Adipocyte (in vitro differentiated cells): ENCODE measurements at regions not wholly inside any gene's neighbourhood (a gene's known extent, or its start where the extent isn't known, plus 50 kb on each side); places are given as distances from the start of the nearest gene placed in this dataset.
A peak's percentile ranks its signal among the peaks of the same experiment; 100 is the strongest.

Source experiments
- DNase-seq: peaks from one replicate; pipeline ENCODE4 v3.0.0-alpha.2; 2015; ENCODE audit warnings: low read depth
- H3K27me3 ChIP-seq: replicated peaks from 2 replicates; pipeline ENCODE4 v1.7.0; 2013; ENCODE audit warnings: mild to moderate bottlenecking, low read length, moderate library complexity; ENCODE audit not compliant: control insufficient read depth, insufficient read depth
- H3K36me3 ChIP-seq: 2 replicates; pipeline ENCODE4 v1.7.0; 2013; ENCODE audit warnings: low read length, mild to moderate bottlenecking, moderate library complexity; ENCODE audit not compliant: control insufficient read depth, insufficient read depth, severe bottlenecking
- H3K4me1 ChIP-seq: 2 replicates; pipeline ENCODE4 v1.7.0; 2013; ENCODE audit warnings: mild to moderate bottlenecking, low read length, moderate library complexity; ENCODE audit not compliant: control insufficient read depth, insufficient read depth
- H3K4me3 ChIP-seq: 2 replicates; pipeline ENCODE4 v1.7.0; 2013; ENCODE audit warnings: mild to moderate bottlenecking, low read length, moderate library complexity
- H3K9ac ChIP-seq: 2 replicates; pipeline ENCODE4 v1.7.0; 2013; ENCODE audit warnings: mild to moderate bottlenecking, low read length, moderate library complexity
- H3K9me3 ChIP-seq: 2 replicates; pipeline ENCODE4 v1.7.0; 2013; ENCODE audit warnings: mild to moderate bottlenecking, low read length, moderate library complexity; ENCODE audit not compliant: control insufficient read depth

GRCh38 chr18:34959989-34960388 lies 81.2 kb upstream of the MAPRE2 start:
- H3K9me3 ChIP-seq = no peaks in the 10 kb centered on the region
- H3K4me1 ChIP-seq = peaks cover 8% of the 10 kb centered on the region
- H3K27me3 ChIP-seq = no peaks in the 10 kb centered on the region
- no peaks in the 10 kb centered on the region for H3K36me3 ChIP-seq
- no peak overlapping the region for H3K4me3 ChIP-seq
- H3K9ac ChIP-seq = no peak overlapping the region
- DNase-seq = no peak

- H3K9ac ChIP-seq = no peak overlapping the region
- no peak overlapping the region for H3K4me3 ChIP-seq
- no peaks in the 10 kb centered on the region for H3K36me3 ChIP-seq
- no peaks in the 10 kb centered on the region for H3K9me3 ChIP-seq
- no peaks in the 10 kb centered on the region for H3K27me3 ChIP-seq
- H3K4me1 ChIP-seq = peaks cover 12% of the 10 kb centered on the region
- DNase-seq = no peak
These were observed 76.1 kb upstream of the MAPRE2 start for GRCh38 chr18:34965108-34965507.

DNA sequence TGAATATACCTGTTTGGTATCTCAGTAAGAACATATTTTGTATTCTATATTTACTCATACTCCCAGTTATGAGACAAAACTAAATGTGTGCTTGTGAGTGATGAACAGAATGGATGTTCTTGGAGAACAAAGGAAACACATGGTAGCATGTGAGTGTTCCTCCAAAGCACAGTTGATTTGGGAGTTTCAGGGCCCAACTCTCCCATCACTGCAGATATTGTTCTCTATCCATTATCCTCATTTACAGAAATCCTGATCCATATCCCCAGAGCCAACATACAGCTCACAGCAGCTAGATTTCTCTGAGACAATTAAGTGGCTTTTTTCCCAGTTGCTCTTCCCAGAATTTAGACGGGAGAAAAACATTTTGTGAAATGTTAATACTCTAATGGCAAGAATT lies 75.6 kb upstream of the MAPRE2 start:
- DNase-seq = no peak
- Histone ChIP-seq H3K4me3 (no peak overlapping the region), H3K9me3 (no peaks in the 10 kb centered on the region), H3K9ac (no peak overlapping the region), H3K27me3 (no peaks in the 10 kb centered on the region), H3K36me3 (no peaks in the 10 kb centered on the region), H3K4me1 (peaks cover 17% of the 10 kb centered on the region)

DNA sequence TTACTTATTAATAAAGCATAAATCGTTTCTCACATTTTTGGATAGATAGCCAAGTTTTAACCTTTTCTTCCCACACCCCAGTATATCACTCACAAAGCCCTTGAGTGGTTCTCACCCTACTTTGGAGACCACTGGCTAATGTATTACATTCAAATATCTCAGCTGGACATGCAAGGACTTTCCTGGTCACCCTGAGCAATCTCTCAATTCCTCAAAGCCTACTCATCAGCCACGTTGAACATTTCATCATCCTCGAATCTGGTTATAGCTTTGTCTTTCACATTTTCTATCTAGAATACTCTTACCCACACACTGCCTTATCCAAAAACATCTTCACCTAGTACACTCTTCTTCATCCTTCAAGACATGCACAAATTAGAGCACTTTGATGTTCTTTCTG lies 71.1 kb upstream of the MAPRE2 start:
- Histone ChIP-seq H3K9me3 (no peaks in the 10 kb centered on the region), H3K36me3 (no peaks in the 10 kb centered on the region), H3K4me1 (peaks cover 27% of the 10 kb centered on the region), H3K4me3 (no peak overlapping the region), H3K9ac (no peak overlapping the region), H3K27me3 (no peaks in the 10 kb centered on the region)
- DNase-seq = peak; percentile 51

GRCh38 chr18:34971313-34971712 lies 69.9 kb upstream of the MAPRE2 start:
- H3K36me3 ChIP-seq = no peaks in the 10 kb centered on the region
- no peak overlapping the region for H3K4me3 ChIP-seq
- no peaks in the 10 kb centered on the region for H3K9me3 ChIP-seq
- H3K4me1 ChIP-seq = peaks cover 28% of the 10 kb centered on the region
- DNase-seq = no peak
- H3K27me3 ChIP-seq = peaks cover 5% of the 10 kb centered on the region
- H3K9ac ChIP-seq = no peak overlapping the region

DNA sequence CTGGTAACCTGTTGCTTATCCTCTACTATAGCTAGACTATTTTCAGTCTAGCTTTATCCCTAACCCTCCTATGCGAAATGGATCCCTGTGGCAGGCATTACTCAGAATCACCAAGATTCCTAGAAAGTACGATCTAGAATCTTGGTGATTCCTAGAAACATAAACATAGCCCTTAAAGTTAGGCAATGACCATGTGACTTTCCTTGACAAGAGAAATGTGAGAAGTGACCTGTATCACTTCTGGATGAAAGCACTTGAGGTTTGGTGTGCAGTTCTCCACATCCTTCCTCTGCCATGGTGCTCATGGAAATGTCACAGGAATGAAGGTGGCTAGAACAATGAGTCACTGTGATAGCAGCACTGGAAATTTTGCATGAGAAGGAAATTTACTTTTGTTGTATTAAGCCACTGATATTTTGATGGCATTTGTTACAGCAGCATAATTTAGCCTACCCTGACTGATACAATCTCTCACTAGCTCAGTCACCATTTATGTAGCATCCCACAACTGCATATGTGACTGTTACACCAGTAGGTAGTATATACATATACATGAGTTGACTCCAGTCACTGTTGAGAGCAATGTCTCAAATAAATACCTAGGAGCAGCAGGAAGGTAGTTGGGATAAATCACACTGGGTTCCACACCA lies 68.3 kb upstream of the MAPRE2 start:
- H3K9ac ChIP-seq = no peak overlapping the region
- no peaks in the 10 kb centered on the region for H3K9me3 ChIP-seq
- peaks cover 35% of the 10 kb centered on the region for H3K4me1 ChIP-seq
- no peak overlapping the region for H3K4me3 ChIP-seq
- no peaks in the 10 kb centered on the region for H3K36me3 ChIP-seq
- no peak for DNase-seq
- H3K27me3 ChIP-seq = peaks cover 5% of the 10 kb centered on the region

DNA sequence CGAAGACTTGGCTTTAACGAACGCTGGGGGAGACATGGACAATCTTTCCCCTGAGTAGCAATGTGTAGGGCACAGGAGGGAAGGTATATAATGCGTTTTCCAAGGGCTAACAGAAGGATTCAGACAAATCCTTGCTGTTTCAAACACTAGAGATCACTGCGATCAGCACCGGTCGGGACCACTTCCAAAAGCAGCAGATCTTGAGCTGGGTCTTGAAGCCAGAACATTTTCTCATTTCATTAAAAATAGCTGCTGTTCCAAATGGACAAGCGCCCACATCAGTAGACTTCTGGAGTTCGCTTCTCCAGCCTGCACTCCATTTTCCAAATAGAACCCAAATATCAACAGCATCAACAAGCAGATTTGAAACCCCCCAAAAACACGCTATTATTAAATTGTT lies 65.1 kb upstream of the MAPRE2 start:
- Histone ChIP-seq H3K9me3 (no peaks in the 10 kb centered on the region), H3K4me1 (peaks cover 26% of the 10 kb centered on the region), H3K27me3 (peaks cover 5% of the 10 kb centered on the region), H3K9ac (no peak overlapping the region), H3K4me3 (peak overlapping the region; percentile 86), H3K36me3 (no peaks in the 10 kb centered on the region)
- no peak for DNase-seq

- Histone ChIP-seq H3K27me3 (peaks cover 5% of the 10 kb centered on the region), H3K9me3 (no peaks in the 10 kb centered on the region), H3K4me1 (peaks cover 23% of the 10 kb centered on the region), H3K9ac (no peak overlapping the region), H3K4me3 (peak overlapping the region; percentile 86), H3K36me3 (no peaks in the 10 kb centered on the region)
- no peak for DNase-seq
These were observed 64.7 kb upstream of the MAPRE2 start for GRCh38 chr18:34976534-34976898.

DNA sequence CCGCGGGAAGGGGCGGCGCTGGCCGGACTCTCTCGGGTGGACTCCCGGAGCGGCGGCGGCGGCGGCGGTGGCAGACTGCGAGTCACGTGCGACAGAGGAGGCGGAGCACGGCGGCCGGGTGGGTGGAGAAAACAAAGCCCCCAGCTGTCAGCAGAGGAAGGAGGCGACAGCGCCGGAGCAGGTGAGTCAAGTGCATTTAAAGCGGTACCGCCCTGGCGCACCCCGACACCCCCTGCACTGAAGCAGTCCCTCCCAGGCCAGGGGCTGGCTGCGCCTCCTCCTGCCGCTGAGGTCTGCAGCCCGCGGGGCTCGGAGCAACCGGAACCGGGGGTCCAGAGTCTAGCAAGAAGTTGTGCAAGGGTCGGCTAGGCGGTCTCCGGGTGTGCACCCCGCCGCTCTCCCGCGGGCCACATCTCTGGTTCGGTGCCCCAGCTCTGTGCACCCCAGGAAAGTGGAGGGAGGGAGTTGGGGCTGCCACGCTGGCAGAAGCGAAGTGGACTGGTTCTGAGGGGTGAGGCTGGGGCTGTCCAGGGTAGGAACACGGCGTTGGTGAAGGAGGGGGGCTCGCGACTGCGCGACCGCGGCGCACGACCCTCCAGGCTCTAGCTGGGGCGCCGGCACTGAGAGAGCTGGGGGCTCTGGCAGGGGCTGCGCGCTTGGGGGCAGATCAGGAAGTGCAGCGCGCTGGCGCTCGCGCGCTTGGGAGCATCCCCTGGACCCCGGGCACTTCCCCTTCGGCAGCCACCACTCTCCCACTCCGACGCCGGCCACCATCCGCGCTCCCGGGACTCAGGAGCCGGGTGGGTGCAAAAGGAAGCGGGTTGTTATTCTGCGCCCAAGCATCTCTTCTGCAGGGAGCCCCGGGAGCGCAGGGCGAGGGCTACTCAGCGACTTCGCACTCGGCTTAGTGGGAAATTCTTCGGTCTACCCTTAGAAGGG lies 64.0 kb upstream of the MAPRE2 start:
- peak overlapping the region; percentile 54 for H3K9ac ChIP-seq
- no peaks in the 10 kb centered on the region for H3K9me3 ChIP-seq
- DNase-seq = peak; percentile 66
- H3K4me3 ChIP-seq = peak overlapping the region; percentile 86
- H3K36me3 ChIP-seq = no peaks in the 10 kb centered on the region
- H3K4me1 ChIP-seq = peaks cover 22% of the 10 kb centered on the region
- H3K27me3 ChIP-seq = peaks cover 5% of the 10 kb centered on the region

- DNase-seq = peak; percentile 47
- peak overlapping the region; percentile 8 for H3K9ac ChIP-seq
- H3K36me3 ChIP-seq = no peaks in the 10 kb centered on the region
- no peaks in the 10 kb centered on the region for H3K9me3 ChIP-seq
- H3K4me1 ChIP-seq = peaks cover 22% of the 10 kb centered on the region
- peaks cover 5% of the 10 kb centered on the region for H3K27me3 ChIP-seq
- H3K4me3 ChIP-seq = peak overlapping the region; percentile 86
These were observed 63.2 kb upstream of the MAPRE2 start for GRCh38 chr18:34977838-34978532.

DNA sequence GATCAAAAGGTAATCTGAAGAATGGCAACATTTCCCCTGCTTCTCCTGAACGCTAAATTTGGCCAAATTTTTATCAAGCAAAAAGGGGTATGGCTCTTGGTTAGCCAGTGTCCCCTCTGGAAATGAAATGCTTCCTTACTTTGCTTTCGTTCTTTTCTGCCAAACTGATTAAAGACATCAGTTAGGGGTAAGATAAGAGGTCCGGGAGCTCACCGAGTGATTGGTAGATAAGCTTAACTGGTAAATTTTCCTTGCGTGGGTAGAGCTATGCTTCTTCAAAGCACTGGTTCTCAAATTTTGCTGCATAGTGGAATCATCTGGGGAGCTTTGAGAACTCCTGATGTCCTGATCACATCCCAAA lies 62.7 kb upstream of the MAPRE2 start:
- no peak for DNase-seq
- peak overlapping the region; percentile 86 for H3K4me3 ChIP-seq
- peaks cover 5% of the 10 kb centered on the region for H3K27me3 ChIP-seq
- H3K9me3 ChIP-seq = no peaks in the 10 kb centered on the region
- peak overlapping the region; percentile 8 for H3K9ac ChIP-seq
- no peaks in the 10 kb centered on the region for H3K36me3 ChIP-seq
- peaks cover 22% of the 10 kb centered on the region for H3K4me1 ChIP-seq
